GM19025 (cell line): ENCODE measurements at regions not wholly inside any gene's neighbourhood (a gene's known extent, or its start where the extent isn't known, plus 50 kb on each side); places are given as distances from the start of the nearest gene placed in this dataset.
"Not testable (repeated sequence)": the region's sequence is repeated elsewhere in the genome, so short reads cannot be mapped to it uniquely, and the experiment has no call there.

Experiments
- ATAC-seq: cut with Tn5 transposase; IDR thresholded peaks from one replicate; pipeline ENCODE4 v1.9.1; 2021; ENCODE audit warnings: mild to moderate bottlenecking, low read depth, moderate library complexity; ENCODE audit not compliant: unreplicated experiment

DNA sequence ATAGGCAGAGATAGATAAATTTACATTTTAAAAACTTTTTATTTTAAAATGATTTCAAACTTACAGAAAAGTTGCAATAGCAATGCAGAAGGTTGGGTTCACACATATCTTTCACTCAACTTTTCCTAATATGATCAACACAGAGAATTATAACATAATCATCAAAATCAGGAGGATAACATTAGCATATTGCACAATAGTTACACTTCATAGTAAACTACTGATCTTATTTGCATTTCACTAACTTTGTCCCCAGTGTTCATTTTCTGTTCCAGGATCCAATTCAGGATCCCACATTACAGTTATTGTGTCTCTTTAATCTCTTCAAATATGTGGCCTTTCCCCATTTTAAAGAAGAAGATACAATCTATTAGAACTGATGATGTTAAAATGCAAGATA, 115.4 kb upstream of the ETV6 start:
- ATAC-seq, result no peak

DNA sequence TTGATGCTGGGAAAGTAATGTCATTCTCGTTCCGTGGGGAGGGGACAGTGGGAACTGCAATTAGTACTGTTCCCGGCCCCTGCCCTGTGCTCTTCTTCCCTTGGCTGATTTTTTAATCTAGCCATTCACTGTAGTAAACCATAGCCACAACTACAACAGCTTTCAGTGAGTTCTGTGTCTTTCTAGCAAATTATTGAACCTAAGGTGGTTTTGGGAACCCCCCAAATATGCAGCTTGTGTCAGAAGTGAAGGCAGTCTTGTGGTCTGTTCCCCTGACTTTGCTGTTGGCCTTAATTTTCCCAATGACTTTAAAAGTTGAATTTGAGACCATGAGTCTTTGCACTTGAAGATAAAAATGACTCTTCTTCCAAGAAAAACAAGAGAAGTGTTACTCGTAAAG, 114.3 kb upstream of the ETV6 start:
- no peak for ATAC-seq

DNA sequence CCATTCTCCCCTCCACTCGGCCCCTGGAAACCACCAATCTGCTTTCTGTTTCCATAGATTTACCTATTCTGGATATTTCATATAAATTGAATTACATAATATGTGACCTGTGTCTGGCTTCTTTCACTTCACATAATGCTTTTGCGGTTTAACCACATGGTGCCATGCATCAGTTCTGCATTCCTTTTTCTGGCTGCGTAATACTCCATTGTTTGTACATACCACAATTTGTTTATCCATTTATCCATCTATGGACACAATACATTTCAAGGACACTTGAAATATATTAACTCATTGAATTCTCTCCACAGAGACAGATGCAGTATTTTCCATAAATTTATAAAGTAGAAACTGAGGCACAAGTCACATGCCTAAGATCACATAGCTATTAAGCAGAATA, 110.3 kb upstream of the ETV6 start:
- no peak for ATAC-seq

DNA sequence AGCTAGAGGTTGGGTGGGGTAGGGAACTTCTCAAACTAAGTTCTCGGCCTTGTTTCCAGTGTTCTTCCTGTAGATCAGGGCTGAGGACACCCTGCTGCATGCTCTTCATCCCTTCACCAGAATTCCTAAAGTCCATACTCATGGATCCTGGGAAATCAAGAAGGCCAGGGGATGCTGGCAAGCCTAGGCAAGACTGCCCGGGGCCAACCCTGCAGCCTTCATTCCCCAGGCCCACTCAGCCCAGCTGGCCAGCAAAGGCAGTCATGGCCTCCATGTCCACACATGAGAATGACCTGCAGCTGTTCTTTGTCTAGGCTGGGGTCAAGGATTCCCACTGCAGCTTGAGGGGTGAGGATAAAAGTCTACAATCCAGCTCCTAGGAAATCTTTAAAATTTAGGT, 109.3 kb upstream of the ETV6 start:
- no peak for ATAC-seq

DNA sequence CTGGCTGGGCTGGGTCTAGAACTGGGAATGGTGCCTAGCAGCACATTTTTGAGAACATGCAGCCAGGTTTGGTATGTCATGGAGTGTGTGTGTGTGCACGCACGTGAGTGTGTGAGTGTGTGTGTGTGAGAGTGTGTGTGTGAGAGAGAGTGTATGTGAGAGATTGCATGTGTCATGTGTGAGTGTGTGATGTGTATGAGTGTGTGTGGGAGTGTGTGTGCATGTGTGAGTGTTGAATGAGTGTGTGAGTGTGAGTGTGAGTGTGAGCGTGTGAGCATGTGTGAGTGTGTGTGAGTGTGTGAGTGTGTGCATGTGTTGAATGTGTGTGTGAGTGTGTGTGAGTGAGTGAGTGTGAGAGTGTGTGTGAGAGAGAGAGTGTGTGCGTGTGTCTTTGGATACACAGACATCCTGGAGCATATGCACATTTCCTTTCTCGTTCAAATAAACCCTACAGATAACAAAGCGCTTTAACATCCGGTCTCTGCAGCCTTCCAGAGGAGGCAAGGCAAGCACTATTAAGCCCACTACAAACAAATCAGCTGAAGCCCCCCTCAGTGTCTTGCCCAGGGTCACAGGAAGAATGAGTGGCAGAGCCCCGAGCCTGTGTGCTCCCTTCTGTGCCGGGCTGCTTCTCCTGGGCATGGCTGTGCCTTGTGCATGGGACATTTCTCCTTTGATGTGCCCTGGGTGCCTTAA, 108.7 kb upstream of the ETV6 start:
- no peak for ATAC-seq

DNA sequence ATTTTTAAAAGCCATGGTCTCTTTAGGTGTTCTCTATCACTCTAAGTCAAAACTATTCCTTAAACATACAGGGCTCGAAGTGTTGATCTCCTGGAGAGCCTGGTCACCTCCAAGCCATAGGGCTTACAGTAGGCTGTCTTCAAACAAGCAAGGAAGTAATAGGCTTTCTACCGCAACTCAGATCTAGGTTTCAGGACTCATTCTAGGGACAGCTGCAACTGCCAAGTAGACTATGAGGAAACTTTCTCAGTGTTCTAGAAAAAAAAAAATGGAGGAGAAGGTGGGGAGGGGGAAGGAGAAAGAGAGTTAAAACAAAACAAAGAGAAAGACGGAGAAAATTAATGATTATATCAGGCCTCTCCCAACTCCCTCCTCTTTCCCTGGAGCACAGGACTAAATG, 106.9 kb upstream of the ETV6 start:
- ATAC-seq, result no peak

DNA sequence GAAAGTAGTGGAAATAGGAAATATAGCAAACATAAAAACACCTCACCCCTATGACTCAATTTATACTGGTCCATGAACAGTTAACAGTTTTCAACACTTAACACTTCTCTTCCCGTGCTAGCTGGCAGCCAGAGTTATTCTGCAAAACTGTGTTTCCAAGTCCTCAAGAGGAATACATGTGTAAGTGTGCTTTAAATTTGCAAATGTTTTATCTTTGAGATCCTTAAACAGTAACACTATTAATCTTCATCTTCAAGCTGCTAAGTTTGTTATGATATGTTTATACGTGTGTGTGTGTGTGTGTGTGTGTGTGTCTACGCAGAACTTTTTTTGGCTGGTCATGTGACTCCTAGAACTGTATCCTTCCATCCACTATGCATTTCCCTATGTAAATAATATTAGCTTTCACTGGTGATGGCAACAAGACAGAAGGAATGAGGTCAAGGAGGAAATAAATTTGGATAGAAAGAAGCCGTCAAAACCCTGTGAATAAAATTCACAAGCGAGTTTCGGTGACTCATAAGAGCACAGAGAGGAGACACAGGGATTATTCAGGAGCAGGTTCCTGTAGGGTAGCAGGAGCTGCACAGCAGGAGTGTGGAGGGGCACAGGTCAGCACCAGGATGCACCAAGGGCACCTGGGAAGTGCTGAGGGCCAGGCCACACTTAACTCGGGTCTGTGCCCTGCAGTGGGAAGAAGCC, 105.9 kb upstream of the ETV6 start:
- ATAC-seq, result no peak

DNA sequence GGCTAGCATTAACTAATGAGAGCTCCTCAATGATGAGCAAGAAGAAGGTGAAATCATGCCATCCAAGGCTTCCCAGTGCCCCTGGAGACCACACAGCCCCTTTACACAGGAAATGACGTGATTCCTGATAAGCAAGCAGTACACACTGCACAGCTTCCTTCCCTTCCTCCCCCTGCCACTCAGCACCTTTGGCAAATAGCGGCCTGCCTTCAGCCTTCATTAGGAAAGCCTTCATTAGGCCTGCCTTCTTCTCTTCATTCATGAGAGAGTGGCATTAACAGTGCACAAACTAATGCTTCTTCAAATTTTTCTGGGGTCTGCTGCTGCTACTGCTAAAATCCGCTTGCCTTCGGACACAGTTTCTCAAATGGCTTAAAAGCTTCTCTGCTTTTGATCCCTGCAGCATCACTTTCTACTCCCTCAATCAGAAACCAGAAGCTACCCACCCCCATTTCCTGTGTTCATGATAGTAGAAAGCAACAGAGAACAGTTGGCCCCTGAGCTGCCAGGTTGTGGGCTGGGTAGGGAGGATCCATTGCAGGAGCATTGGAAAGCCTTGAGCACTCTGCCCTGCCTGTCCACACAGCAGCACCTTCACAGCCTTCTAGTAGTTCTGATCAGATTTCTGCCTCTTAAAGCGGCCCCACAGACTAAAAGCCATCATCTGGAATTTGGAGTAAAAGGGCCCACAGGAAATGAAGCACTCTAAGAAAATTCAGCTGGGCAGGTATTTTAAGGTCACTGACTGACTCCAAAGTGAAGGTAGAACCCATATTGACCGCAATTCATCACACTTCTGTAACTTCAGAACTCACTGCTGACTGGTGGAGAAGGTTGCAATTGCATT, 103.8 kb upstream of the ETV6 start:
- peak; percentile 68 for ATAC-seq

DNA sequence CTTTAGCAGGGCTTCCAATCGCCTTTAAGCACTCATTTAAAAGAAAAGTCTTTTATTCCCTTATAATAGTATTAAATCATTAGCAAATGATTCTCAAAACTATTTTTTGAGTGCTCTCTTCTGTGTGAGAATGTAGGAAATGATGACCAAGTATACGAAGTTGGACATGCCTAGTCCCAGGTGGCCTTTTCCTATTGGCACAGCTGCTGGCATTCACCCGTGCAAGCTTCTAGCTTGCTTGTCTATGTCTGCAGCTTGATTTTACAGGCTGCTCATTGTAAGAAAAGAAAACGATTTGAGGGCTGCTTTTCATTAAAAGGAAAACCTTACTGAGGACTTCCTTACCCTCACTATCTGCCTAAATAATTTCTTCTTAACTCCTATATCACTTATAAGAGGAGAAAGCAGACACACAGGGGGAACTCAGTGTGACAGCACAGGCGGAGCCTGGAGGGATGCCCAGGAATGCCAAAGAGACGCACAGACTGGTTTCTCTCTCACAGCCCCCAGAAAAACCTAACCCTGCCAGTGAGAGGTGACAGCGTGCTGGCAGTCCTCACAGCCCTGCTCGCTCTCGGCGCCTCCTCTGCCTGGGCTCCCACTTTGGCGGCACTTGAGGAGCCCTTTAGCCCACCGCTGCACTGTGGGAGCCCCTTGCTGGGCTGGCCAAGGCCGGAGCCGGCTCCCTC, 102.7 kb upstream of the ETV6 start:
- not testable (repeated sequence) for ATAC-seq

DNA sequence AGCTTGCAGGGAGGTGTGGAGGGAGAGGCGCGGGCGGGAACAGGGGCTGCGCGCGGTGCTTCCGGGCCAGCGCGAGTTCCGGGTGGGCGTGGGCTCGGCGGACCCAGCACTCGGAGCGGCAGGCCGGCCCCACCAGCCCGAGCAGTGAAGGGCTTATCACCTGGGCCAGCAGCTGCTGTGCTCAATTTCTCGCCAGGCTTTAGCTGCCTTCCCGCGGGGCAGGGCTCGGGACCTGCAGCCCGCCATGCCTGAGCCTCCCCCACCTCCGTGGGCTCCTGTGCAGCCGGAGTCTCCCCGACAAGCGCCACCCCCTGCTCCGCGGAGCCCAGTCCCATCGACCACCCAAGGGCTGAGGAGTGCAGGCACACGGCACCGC, 102.2 kb upstream of the ETV6 start:
- not testable (repeated sequence) for ATAC-seq

DNA sequence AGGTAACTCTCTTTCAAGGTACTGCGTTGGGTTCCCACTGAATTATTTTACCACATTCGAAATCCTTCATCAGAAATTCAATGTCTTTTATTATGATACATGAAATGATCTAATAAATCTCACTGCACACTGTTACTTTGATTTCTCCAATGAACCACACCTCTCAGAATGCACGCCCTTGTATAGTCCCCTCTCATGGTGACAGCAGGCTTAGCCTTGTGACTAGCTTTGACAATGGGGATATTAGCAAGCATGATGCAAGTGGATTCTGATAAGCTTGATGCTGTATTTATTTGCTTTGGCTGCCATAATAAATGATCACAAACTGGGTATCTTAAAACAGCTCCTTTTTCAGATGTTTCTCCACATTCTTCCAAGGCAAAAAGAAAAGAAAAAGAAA, 100.4 kb upstream of the ETV6 start:
- no peak for ATAC-seq

DNA sequence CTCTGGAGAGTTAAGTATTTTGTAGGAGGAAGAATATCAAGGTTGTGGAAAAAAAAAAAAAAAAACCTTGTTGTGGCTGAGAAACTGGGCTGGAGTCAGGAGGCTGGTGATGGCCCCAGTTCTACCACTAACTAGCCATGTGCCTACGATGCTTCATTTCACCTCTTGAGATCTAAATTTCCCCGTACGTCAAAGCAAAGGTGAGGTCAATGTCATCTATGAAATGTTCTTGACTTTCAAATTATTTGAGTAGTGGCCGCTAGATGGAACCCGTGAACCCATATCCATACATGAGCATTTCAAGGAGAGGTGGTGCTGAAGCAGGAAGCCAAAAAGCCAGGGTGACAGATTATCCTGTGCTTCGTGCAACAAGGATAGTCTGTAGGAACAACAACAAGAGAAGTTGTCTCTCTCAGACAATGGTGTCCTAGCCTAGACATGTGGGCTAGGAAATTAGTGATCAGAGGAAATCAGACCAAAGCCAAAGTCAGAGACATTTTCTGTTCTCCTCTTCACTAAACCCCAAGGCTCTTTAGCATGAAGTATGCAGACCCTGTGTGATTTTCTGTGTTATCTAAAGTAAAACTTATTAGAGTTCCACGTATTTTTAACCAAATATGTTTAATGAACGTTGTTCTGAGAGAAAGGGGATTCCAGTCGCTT, 95.5 kb upstream of the ETV6 start:
- ATAC-seq, result no peak

DNA sequence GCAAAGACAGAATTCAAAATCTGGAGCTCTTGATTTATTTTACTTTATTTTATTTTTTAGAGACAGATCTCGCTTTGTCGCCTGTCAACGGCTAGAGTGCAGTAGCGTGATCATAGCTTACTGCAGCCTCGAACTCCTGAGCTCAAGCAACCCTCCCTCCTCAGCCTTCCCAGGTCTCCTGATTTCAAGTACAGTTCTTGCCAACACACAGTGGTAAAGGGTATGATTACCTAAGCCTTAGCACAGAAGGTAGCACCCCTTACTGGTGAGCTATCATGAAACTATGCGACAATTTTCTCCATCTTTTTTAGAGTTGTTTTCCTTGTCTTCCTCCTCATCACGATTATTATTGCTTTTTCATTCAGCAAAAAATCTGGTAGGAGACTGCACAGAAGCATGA, 94.3 kb upstream of the ETV6 start:
- no peak for ATAC-seq

DNA sequence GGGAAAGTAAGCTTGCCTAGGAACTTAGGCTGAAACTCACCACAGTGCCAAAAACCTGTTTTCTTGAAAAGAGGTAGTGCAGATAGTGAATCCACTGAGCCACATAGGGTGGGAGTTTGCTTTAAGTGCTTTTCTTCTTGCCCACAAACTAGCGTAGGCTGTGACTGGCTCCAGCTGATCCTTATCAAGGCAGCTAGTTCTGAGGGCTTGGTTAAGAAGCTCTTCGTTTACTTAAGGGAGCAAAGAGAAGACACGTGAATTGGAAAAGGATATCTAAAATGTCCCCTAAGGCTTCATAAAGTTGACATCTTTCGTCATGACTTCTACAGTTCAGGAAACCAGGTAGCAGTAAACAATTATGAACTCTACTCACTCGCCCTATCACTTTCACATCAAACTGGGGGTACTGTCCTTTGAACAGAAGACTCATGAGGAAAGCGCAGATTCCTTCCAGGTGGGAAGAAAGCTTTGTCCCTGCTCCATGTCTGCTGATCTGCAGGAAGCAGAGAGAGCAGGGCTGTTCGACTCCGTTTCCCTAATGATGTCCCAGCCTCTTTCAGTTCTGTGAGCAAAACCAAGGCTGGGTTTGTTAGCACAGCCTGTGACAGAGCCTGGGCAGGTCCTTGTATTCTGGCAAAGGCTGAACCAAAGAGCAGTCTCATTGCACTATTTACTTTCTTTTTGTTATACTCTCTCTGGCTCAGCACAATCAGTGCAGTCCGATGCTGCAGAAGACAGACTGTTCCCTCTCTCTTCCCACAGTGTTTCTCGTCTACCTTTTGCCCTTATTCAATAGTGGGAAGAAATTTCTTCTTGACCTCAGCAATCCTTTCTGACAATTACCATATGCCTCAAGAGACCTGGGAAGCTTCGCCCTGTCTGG, 93.5 kb upstream of the ETV6 start:
- ATAC-seq, result no peak

DNA sequence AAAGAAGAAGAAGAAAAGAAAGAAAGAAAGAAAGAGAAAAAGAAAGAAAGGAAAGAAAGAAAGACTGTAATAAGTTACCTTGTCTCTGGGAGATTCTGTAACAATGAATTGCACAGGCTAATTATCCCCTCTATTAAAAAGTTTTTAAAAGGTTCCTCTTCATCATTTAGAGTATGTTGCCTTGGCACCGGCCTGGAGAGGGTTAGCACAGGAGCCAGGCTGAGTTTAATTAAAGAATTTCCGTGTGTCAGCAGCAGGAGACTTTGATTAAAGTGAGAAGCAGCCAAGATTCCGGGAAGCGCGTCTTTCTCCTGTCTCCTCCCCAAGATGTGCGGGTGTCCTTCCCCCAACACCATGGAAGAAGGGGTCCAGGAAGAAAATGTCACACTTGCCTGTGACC, 92.8 kb upstream of the ETV6 start:
- no peak for ATAC-seq

DNA sequence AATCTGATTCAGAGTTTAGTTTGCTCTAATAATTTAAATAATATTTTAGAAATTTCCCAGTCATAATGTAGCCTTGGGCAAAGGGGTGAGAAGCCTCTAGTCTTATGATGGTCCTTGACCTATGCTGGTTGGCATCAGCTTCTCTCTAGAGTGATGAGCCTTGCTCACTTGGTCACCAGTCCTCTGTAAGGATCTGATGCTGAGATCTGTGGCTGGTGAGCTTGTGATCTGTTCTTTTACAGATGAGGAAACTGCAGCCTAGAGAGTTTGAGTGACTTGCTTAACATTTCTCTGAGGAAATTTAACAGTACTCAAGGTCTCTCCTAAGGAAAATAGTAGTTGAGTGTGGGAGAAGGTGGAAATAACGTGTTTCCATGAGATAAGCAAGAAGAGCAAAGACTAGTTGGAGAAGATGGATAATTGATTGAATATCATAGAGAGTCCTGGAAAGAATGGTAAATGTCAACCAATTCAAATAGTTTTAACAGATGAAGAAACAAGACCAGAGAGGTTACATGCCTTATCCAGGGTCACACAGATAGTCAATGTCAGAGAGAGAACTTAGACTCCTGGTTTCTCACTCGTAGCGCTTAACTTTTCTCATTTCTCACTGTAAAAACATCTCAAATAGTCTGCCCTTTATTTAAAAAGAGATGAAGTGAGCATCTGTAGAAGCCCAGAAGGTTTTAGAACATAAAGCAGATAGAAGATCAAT, 89.7 kb upstream of the ETV6 start:
- no peak for ATAC-seq

DNA sequence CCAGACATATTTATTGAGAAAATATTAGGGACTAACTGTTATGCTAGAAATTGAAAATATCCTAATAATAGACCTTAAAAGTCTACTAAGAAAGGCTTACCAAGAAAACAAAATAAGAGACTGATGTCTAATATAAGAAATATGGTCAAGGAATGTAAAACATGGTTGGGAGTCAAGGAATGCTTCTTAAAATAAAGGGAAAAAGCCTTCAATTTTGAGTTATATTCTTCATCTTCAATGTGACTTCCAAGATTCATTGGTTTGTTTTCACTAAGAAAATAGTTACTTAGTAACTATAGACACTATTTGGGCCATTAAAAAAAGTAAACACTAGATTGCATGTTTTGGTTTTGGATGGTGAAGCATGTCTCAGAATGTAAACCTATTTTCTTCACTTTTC, 88.1 kb upstream of the ETV6 start:
- no peak for ATAC-seq

DNA sequence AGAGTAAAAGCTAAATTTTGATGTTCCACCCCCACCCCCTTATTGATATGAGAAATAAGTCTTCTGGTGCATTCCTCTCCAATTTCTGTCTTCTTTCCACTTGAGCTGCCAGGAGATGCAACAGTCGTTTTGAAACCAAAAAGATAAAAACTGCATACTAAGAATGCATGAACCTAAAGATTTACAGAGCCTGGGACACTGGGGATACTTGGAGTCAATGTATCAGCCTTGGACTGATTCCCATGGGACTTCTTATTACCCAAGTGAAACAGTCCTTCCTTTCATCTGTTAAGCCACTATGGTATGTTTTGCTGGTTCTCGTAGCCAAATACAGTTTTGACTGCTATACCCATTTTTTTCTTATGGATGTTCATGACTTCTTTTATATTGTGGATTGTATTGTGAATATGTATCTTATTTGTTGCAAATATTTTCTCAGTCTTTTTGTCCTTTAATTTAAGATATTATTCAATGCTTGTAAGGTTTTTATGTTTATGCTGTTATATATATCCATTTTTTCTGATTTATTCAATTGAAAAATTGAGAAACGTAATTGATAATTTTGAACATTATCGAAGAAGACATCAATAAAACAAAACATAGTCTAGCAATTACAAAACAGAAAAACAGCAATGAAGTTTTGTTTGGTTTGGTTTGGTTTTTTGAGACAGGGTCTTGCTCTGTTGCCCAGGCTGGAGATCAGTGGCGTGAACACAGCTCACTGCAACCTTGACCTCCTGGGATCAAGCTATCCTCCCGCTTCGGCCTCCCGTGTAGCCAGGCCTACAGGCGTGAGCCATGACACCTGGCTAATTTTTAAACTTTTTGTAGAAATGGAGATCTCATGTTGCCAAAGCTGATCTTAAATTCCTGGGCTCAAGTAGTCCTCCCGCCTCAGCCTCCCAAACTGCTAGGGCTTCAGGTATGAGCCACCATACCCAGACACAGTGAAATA, 85.4 kb upstream of the ETV6 start:
- no peak for ATAC-seq
